WTC11 (cell line): ENCODE measurements at regions not wholly inside any gene's neighbourhood (a gene's known extent, or its start where the extent isn't known, plus 50 kb on each side); places are given as distances from the start of the nearest gene placed in this dataset.

Source experiments
- ATAC-seq: fragments of 200-7000 bp; cut with Tn5 transposase; 2 replicates; pipeline ENCODE4 v1.10.0; 2021; ENCODE audit warnings: mild to moderate bottlenecking, moderate library complexity
- CTCF ChIA-PET: fragments of 300-600 bp; sonication (Branson Sonifier 250); formaldehyde crosslinking; loops from one replicate; lab custom pipeline; 2021; ENCODE audit warnings: antibody characterized with exemption; lab: Charles Lee
- POLR2A ChIA-PET: fragments of 350-600 bp; sonication (Branson Sonifier 250); formaldehyde crosslinking; loops from one replicate; lab custom pipeline; 2021; ENCODE audit warnings: antibody characterized with exemption; lab: Charles Lee
- DNase-seq: peaks from one replicate; pipeline ENCODE4 v3.0.0; 2021; ENCODE audit warnings: low spot score
- H3K27ac Mint-ChIP-seq: 2 replicates; pipeline ENCODE4 v1.8.0; 2021; ENCODE audit warnings: mixed read lengths
- H3K27me3 Mint-ChIP-seq: 2 replicates; pipeline ENCODE4 v1.8.0; 2021; ENCODE audit warnings: low read depth, mild to moderate bottlenecking, moderate library complexity, mixed read lengths
- H3K36me3 Mint-ChIP-seq: 2 replicates; pipeline ENCODE4 v1.8.0; 2021; ENCODE audit warnings: mixed read lengths
- H3K4me1 Mint-ChIP-seq: 2 replicates; pipeline ENCODE4 v1.8.0; 2022; ENCODE audit warnings: mixed read lengths
- H3K4me3 Mint-ChIP-seq: 2 replicates; pipeline ENCODE4 v1.8.0; 2021; ENCODE audit warnings: mild to moderate bottlenecking, moderate library complexity, mixed read lengths
- H3K9me3 Mint-ChIP-seq: 2 replicates; pipeline ENCODE4 v1.8.0; 2021; ENCODE audit warnings: mixed read lengths
- AFF4 ChIP-seq: sonication (generic); formaldehyde crosslinking; IDR thresholded peaks from 2 replicates; pipeline ENCODE4 v1.8.1; 2023; ENCODE audit warnings: mild to moderate bottlenecking, missing genetic modification reagents, borderline replicate concordance
- ARID4B ChIP-seq: sonication (generic); formaldehyde crosslinking; IDR thresholded peaks from 2 replicates; pipeline ENCODE4 v1.8.0; 2023; ENCODE audit warnings: missing genetic modification reagents, mild to moderate bottlenecking, borderline replicate concordance
- ATF1 ChIP-seq: sonication (generic); formaldehyde crosslinking; IDR thresholded peaks from 2 replicates; pipeline ENCODE4 v1.8.1; 2023; ENCODE audit warnings: mild to moderate bottlenecking, moderate library complexity, missing genetic modification reagents
- CREB1 ChIP-seq: sonication (generic); formaldehyde crosslinking; IDR thresholded peaks from 2 replicates; pipeline ENCODE4 v1.8.0; 2023; ENCODE audit warnings: mild to moderate bottlenecking, missing genetic modification reagents
- FOXK1 ChIP-seq: sonication (generic); formaldehyde crosslinking; IDR thresholded peaks from 2 replicates; pipeline ENCODE4 v1.8.0; 2022; ENCODE audit warnings: mild to moderate bottlenecking, moderate library complexity, missing genetic modification reagents
- FOXP4 ChIP-seq: sonication (generic); formaldehyde crosslinking; IDR thresholded peaks from 2 replicates; pipeline ENCODE4 v1.8.0; 2022; ENCODE audit warnings: mild to moderate bottlenecking, missing genetic modification reagents
- HMGXB4 ChIP-seq: sonication (generic); formaldehyde crosslinking; IDR thresholded peaks from 2 replicates; pipeline ENCODE4 v1.8.1; 2023; ENCODE audit warnings: mild to moderate bottlenecking, moderate library complexity, missing genetic modification reagents
- IRF2 ChIP-seq: sonication (generic); formaldehyde crosslinking; IDR thresholded peaks from 2 replicates; pipeline ENCODE4 v1.8.0; 2022; ENCODE audit warnings: low read depth, missing genetic modification reagents, borderline replicate concordance
- NFE2L1 ChIP-seq: sonication (generic); formaldehyde crosslinking; IDR thresholded peaks from 2 replicates; pipeline ENCODE4 v1.8.1; 2023; ENCODE audit warnings: missing genetic modification reagents
- NR1H2 ChIP-seq: sonication (generic); formaldehyde crosslinking; IDR thresholded peaks from 2 replicates; pipeline ENCODE4 v1.9.0; 2021; ENCODE audit warnings: mild to moderate bottlenecking, moderate library complexity, missing genetic modification reagents
- NR2C2 ChIP-seq: sonication (generic); formaldehyde crosslinking; IDR thresholded peaks from 2 replicates; pipeline ENCODE4 v1.8.0; 2022; ENCODE audit warnings: mild to moderate bottlenecking, missing genetic modification reagents
- SOX15 ChIP-seq: fragments of 250-450 bp; sonication (Bioruptor Pico); IDR thresholded peaks from 2 replicates; pipeline ENCODE4 v1.9.0; 2021; ENCODE audit warnings: mild to moderate bottlenecking
- TF ChIP-seq, protein P1 (sequence below): sonication (generic); formaldehyde crosslinking; IDR thresholded peaks from 2 replicates; pipeline ENCODE4 v1.8.1; 2022; ENCODE audit warnings: low read depth, missing genetic modification reagents, borderline replicate concordance
- TF ChIP-seq, protein P2 (sequence below): sonication (generic); formaldehyde crosslinking; IDR thresholded peaks from 2 replicates; pipeline ENCODE4 v1.8.1; 2023; ENCODE audit warnings: mild to moderate bottlenecking, missing genetic modification reagents, moderate library complexity
- TF ChIP-seq, protein P3 (sequence below): sonication (generic); formaldehyde crosslinking; IDR thresholded peaks from 2 replicates; pipeline ENCODE4 v1.8.0; 2022; ENCODE audit warnings: missing genetic modification reagents
- TF ChIP-seq, protein P4 (sequence below): fragments of 250-450 bp; sonication (Bioruptor Pico); IDR thresholded peaks from 2 replicates; pipeline ENCODE4 v1.8.0; 2021; ENCODE audit warnings: mild to moderate bottlenecking

- H3K4me1 Mint-ChIP-seq = peaks cover 6% of the 10 kb centered on the region; the same call in 1 of the 2 replicates
- TF ChIP-seq ARID4B (no peak), NR1H2 (CRISPR knock-in tag) (no peak), SOX15 (CRISPR knock-in tag) (no peak), AFF4 (CRISPR knock-in tag) (no peak)
- TF ChIP-seq, protein P1, sequence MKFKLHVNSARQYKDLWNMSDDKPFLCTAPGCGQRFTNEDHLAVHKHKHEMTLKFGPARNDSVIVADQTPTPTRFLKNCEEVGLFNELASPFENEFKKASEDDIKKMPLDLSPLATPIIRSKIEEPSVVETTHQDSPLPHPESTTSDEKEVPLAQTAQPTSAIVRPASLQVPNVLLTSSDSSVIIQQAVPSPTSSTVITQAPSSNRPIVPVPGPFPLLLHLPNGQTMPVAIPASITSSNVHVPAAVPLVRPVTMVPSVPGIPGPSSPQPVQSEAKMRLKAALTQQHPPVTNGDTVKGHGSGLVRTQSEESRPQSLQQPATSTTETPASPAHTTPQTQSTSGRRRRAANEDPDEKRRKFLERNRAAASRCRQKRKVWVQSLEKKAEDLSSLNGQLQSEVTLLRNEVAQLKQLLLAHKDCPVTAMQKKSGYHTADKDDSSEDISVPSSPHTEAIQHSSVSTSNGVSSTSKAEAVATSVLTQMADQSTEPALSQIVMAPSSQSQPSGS = no peak
- TF ChIP-seq, all 79 proteins: peak for 0
- Mint-ChIP-seq H3K27ac (no peak overlapping the region), H3K36me3 (peaks cover 9% of the 10 kb centered on the region), H3K4me3 (no peak overlapping the region), H3K9me3 (peaks cover 36% of the 10 kb centered on the region), H3K27me3 (no peaks in the 10 kb centered on the region)
- ChIA-PET CTCF (no interaction called here), POLR2A (no interaction called here)
- ATAC-seq = no peak
- no peak for DNase-seq
These were observed 72.3 kb downstream of the KLF6 start for GRCh38 chr10:3712707-3713106.

GRCh38 chr10:3711918-3712317 is 73.1 kb downstream of the KLF6 start:
- H3K36me3 Mint-ChIP-seq = peaks cover 9% of the 10 kb centered on the region
- H3K4me3 Mint-ChIP-seq = no peak overlapping the region
- H3K27me3 Mint-ChIP-seq = no peaks in the 10 kb centered on the region
- ChIA-PET POLR2A (no interaction called here), CTCF (no interaction called here)
- no peak for ATAC-seq
- DNase-seq = no peak
- peaks cover 36% of the 10 kb centered on the region for H3K9me3 Mint-ChIP-seq
- peaks cover 6% of the 10 kb centered on the region; the same call in 1 of the 2 replicates for H3K4me1 Mint-ChIP-seq
- no peak overlapping the region for H3K27ac Mint-ChIP-seq
- TF ChIP-seq FOXP4 = no peak
- TF ChIP-seq IRF2 (CRISPR knock-in tag) = no peak
- TF ChIP-seq HMGXB4 (CRISPR knock-in tag) = no peak
- TF ChIP-seq NR2C2 (CRISPR knock-in tag) = no peak
- TF ChIP-seq ATF1 (CRISPR knock-in tag) = no peak
- no peak for TF ChIP-seq FOXK1 (CRISPR knock-in tag)
- TF ChIP-seq, protein P2, sequence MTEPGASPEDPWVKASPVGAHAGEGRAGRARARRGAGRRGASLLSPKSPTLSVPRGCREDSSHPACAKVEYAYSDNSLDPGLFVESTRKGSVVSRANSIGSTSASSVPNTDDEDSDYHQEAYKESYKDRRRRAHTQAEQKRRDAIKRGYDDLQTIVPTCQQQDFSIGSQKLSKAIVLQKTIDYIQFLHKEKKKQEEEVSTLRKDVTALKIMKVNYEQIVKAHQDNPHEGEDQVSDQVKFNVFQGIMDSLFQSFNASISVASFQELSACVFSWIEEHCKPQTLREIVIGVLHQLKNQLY (CRISPR knock-in tag) = no peak
- no peak for TF ChIP-seq NFE2L1
- TF ChIP-seq, protein P3, sequence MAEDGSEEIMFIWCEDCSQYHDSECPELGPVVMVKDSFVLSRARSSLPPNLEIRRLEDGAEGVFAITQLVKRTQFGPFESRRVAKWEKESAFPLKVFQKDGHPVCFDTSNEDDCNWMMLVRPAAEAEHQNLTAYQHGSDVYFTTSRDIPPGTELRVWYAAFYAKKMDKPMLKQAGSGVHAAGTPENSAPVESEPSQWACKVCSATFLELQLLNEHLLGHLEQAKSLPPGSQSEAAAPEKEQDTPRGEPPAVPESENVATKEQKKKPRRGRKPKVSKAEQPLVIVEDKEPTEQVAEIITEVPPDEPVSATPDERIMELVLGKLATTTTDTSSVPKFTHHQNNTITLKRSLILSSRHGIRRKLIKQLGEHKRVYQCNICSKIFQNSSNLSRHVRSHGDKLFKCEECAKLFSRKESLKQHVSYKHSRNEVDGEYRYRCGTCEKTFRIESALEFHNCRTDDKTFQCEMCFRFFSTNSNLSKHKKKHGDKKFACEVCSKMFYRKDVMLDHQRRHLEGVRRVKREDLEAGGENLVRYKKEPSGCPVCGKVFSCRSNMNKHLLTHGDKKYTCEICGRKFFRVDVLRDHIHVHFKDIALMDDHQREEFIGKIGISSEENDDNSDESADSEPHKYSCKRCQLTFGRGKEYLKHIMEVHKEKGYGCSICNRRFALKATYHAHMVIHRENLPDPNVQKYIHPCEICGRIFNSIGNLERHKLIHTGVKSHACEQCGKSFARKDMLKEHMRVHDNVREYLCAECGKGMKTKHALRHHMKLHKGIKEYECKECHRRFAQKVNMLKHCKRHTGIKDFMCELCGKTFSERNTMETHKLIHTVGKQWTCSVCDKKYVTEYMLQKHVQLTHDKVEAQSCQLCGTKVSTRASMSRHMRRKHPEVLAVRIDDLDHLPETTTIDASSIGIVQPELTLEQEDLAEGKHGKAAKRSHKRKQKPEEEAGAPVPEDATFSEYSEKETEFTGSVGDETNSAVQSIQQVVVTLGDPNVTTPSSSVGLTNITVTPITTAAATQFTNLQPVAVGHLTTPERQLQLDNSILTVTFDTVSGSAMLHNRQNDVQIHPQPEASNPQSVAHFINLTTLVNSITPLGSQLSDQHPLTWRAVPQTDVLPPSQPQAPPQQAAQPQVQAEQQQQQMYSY (CRISPR knock-in tag) = no peak
- TF ChIP-seq, protein P4, sequence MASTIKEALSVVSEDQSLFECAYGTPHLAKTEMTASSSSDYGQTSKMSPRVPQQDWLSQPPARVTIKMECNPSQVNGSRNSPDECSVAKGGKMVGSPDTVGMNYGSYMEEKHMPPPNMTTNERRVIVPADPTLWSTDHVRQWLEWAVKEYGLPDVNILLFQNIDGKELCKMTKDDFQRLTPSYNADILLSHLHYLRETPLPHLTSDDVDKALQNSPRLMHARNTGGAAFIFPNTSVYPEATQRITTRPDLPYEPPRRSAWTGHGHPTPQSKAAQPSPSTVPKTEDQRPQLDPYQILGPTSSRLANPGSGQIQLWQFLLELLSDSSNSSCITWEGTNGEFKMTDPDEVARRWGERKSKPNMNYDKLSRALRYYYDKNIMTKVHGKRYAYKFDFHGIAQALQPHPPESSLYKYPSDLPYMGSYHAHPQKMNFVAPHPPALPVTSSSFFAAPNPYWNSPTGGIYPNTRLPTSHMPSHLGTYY (CRISPR knock-in tag) = no peak
- no peak for TF ChIP-seq CREB1
